GM12873 (cell line): ENCODE measurements at regions not wholly inside any gene's neighbourhood (a gene's known extent, or its start where the extent isn't known, plus 50 kb on each side); places are given as distances from the start of the nearest gene placed in this dataset.

Experiments
- TF ChIP-seq, protein P1 (sequence below): IDR thresholded peaks from 2 replicates; pipeline ENCODE4 v1.5.1; 2012; ENCODE audit warnings: low read depth, mild to moderate bottlenecking, moderate library complexity, low read length, control low read depth; ENCODE audit not compliant: insufficient read depth; ENCODE audit errors: missing control alignments

DNA sequence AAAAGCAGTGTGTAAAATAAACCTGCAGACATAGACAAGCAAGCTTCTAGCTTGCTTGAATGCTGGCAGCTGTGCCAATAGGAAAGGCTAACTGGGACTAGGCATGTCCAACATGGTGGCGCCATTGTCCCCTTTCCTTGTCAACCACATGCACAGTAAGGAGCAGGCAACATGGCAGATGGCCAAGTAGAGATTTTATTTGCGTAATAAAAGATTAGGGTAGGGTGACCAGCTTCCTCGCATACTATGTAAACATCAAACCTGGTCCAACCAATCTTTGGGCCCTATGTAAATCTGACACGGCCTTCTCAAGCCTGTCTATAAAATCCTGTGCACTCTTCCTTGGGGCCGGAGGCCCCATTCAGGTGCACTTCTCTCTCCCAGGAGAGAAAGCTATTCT, 575.4 kb upstream of the GOLIM4 start:
- TF ChIP-seq, protein P1, sequence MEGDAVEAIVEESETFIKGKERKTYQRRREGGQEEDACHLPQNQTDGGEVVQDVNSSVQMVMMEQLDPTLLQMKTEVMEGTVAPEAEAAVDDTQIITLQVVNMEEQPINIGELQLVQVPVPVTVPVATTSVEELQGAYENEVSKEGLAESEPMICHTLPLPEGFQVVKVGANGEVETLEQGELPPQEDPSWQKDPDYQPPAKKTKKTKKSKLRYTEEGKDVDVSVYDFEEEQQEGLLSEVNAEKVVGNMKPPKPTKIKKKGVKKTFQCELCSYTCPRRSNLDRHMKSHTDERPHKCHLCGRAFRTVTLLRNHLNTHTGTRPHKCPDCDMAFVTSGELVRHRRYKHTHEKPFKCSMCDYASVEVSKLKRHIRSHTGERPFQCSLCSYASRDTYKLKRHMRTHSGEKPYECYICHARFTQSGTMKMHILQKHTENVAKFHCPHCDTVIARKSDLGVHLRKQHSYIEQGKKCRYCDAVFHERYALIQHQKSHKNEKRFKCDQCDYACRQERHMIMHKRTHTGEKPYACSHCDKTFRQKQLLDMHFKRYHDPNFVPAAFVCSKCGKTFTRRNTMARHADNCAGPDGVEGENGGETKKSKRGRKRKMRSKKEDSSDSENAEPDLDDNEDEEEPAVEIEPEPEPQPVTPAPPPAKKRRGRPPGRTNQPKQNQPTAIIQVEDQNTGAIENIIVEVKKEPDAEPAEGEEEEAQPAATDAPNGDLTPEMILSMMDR = no peak

DNA sequence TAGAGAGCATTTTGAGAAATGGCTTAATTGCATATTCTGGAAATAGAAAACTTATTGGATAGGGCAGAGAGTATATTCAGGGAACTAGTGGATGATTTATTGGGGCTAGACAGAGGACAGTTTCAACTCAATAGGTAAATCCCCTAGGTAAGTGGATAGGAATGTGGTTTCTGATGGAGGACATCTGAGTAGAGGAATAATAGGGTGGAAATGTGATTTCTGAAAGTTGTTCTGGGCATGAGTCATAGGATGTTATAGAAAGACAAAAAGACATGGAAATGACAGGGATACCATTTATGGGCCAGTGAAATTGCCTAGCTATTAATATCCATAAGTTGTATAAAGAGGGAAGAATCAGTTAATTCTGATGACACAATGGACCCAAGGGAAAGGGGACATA, 563.3 kb upstream of the GOLIM4 start:
- TF ChIP-seq, protein P1 = no peak

DNA sequence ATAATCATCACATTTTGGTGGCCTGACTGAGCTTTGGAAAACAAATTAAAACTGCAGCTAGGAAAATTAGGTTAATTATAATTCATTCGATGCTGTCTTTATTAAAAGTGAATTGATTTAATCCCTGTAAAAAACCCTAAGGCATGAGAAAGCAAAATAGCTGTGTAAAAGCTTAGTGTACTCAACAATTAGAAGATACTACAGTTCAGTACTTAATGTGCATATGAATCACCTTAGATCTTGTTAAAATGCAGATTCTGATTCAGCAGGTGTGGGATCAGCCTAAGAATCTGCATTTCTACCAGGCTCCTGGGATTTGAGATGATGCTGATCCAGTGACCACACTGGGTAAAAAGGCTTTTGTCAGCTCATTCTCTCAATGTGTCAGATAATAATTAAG, 559.9 kb upstream of the GOLIM4 start:
- TF ChIP-seq, protein P1 = no peak

DNA sequence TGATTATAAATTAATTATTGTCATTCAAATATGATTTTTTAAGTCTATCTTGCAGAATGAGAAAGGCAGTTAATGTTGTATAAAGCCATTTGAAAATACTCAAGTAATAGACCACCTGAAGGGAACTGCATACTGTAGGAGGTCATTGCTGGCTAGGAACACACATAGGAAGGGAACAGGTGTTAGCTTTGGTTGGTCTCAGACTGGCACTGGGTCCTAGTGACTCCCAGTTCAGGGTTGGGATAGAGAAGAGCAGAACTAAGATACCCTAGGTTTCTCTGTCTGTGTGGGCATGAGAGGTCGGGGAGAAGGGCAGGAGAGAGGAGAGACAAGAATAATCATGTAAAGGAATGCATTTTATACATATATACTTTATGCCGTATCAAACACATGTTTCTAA, 559.0 kb upstream of the GOLIM4 start:
- TF ChIP-seq, protein P1 = no peak

DNA sequence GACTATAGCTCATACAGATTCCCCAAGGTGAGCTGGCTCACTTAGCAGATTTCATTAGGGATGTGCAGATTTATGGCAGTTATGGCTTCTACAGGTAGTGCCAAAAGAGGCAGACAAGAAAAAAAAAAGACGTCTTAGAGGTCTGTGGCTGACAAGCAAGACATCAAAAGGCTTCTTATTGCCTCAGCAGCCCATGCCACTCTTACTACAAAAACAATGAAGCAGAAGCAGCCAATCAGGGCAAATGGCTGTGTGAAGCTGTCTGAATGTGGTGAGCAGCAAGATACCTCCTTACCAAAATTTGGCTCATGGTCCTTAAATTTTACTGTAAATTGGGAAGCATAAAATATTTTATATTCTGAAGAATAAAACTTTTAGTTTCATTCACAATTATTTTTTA, 557.5 kb upstream of the GOLIM4 start:
- TF ChIP-seq, protein P1 = no peak

DNA sequence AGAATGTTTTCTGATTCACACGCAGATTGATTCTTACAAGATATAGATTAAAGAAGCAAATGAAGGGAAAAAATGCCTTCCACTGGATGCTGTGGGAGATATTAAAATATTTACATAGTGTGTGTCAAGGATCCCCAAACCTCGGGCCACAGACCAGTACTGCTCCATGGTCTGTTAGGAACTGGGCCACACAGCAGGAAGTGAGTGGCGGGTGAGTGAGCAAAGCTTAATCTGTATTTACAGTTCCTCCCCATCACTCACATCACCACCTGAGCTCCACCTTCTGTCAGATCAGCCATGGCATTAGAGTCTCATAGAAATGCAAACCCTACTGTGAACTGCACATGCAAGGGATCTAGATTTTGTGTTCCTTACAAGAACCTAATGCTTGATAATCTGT, 552.6 kb upstream of the GOLIM4 start:
- TF ChIP-seq, protein P1 = no peak

DNA sequence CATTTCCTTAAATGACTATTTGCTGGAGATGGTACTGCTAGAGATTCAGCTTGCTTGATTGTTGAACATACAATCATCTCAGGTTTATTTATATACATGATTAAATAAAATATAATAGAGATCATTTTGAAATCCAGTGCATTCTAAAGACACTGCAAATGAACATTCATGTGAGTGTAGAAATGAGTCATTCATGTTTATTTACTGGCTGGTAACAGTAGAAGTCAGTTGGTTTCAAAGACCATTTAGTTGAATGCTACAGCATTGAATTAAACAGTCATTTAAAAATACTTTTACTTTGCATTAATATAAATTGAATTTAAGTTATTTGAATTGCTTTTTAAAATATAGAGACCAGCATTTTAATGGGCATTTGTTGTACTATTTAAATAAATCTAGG, 551.9 kb upstream of the GOLIM4 start:
- TF ChIP-seq, protein P1 = no peak
